ENCODE measurements at regions not wholly inside any gene's neighbourhood (a gene's known extent, or its start where the extent isn't known, plus 50 kb on each side); places are given as distances from the start of the nearest gene placed in this dataset.

GRCh38 chr17:74104921-74105320, 98.6 kb upstream of the RPL38 start:
- TF ChIP-seq NFRKB (IDR thresholded peaks at IDR 0.05) (no peak), TARDBP (IDR thresholded peaks at IDR 0.05) (no peak), FOXA1 (IDR thresholded peaks at IDR 0.05) (no peak), FOXK2 (IDR thresholded peaks at IDR 0.05) (no peak), HDGF (IDR thresholded peaks at IDR 0.05; ENCODE audit: borderline replicate concordance) (no peak), FOXM1 (IDR thresholded peaks at IDR 0.05; ENCODE audit: borderline replicate concordance) (no peak), CTBP1 (IDR thresholded peaks at IDR 0.05; ENCODE audit: borderline replicate concordance) (no peak)

All from HEK293T (cell line).